ENCODE measurements at regions not wholly inside any gene's neighbourhood (a gene's known extent, or its start where the extent isn't known, plus 50 kb on each side); places are given as distances from the start of the nearest gene placed in this dataset.

DNA sequence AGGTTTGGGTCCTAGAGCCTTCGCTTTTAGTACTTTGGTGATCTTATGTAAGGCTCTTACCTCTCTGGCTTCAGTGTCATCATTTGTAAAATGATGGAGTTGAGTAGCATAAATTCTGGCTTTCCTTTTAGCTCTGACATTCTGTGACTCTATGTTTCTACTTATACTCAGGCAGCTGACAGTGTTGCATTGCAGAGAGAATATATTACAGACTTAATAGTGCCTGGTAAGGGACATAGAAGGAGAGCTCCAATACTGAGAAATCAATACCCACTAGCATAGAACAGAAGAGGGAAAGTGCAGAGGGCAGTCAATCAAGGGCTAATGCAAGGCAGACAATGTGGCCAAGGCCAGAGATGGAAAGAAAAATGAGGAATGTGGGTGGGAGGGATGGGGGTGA lies 371.4 kb upstream of the TLE4 start:
- ATAC-seq (replicated peaks in 6 of 8): peak in 5 of 8 experiments; percentile 85 to 97 (median 91)
- H3K4me3 ChIP-seq: no peak overlapping the region
- WGBS, 10 experiments: 0 to 22% (median 0%) methylated on average over 1 of the region's 1 CpG; no CpG with 5 or more reads in 5 of the 10 experiments
- in situ Hi-C loops (cut with MboI; ENCODE audit: low pct_unique_long_range_greater_than_20kb in 2 of 9, low sequenced_read_pairs in 9 of 9, unreplicated experiment in 9 of 9): no loop called here
- H3K27ac ChIP-seq: no peak overlapping the region
- peaks cover 14 to 43% of the 10 kb centered on the region in 2 donors for H3K4me1 ChIP-seq (replicated peaks in 1 of 2)

- Histone ChIP-seq H3K27ac (no peak overlapping the region), H3K4me1 (replicated peaks in 1 of 2) (peaks cover 14 to 36% of the 10 kb centered on the region in 2 donors), H3K4me3 (no peak overlapping the region)
- 0 to 100% (median 40%) methylated on average over 1 to 2 of the region's 2 CpGs for WGBS, 10 experiments
- ATAC-seq (replicated peaks in 6 of 8): no peak
- in situ Hi-C loops (cut with MboI; ENCODE audit: low pct_unique_long_range_greater_than_20kb in 2 of 9, low sequenced_read_pairs in 9 of 9, unreplicated experiment in 9 of 9): no loop called here
These were observed 370.1 kb upstream of the TLE4 start for GRCh38 chr9:79201636-79202035.

- H3K27ac ChIP-seq: no peak overlapping the region
- H3K4me3 ChIP-seq: no peak overlapping the region
- 57 to 94% (median 73%) methylated on average over 1 to 5 of the region's 5 CpGs; no CpG with 5 or more reads in 1 of the 10 experiments for WGBS, 10 experiments
- in situ Hi-C loops (cut with MboI; ENCODE audit: low pct_unique_long_range_greater_than_20kb in 2 of 9, low sequenced_read_pairs in 9 of 9, unreplicated experiment in 9 of 9): no loop called here
- peaks cover 0 to 6% of the 10 kb centered on the region in 2 donors for H3K4me1 ChIP-seq (replicated peaks in 1 of 2)
- ATAC-seq (replicated peaks in 6 of 8): peak in 1 of 8 experiments; percentile 18
These were observed 362.9 kb upstream of the TLE4 start for GRCh38 chr9:79208791-79209396.

DNA sequence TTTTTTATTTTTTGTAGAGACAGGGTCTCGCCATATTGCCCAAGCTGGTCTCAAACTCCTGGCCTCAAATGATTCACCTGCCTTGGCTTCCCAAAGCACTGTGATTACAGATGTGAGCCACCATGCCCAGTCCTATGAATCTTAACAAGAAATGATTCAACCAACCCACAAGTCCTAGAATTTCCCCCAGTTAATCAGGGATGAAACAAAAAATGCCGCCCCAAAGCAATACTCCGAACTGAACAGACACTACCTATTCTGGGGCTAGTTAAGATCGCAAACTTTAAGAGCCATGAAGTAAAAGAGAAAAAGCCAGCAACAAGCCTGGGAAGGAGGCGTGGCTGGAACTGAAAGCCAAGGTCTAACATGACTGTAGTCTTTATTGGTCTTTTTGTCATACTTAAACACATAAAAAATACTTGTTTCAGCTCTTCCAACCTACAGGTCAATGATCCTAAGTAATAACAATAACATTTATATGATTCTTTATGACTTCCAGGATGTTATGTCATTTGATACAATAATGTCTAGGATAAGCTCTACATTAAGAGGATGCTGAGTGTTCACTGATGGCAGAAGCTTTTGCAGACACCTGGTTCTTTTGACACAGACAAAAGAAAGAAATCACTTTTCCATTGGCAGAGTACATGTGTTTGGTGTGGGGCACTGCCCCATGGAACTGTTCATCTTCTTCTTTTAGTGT lies 361.1 kb upstream of the TLE4 start:
- peaks cover 0 to 6% of the 10 kb centered on the region in 2 donors for H3K4me1 ChIP-seq (replicated peaks in 1 of 2)
- H3K4me3 ChIP-seq: no peak overlapping the region
- in situ Hi-C loops (cut with MboI; ENCODE audit: low pct_unique_long_range_greater_than_20kb in 2 of 9, low sequenced_read_pairs in 9 of 9, unreplicated experiment in 9 of 9): no loop called here
- WGBS, 10 experiments: 45 to 100% (median 89%) methylated on average over 2 to 5 of the region's 5 CpGs
- no peak for ATAC-seq (replicated peaks in 6 of 8)
- H3K27ac ChIP-seq: no peak overlapping the region

DNA sequence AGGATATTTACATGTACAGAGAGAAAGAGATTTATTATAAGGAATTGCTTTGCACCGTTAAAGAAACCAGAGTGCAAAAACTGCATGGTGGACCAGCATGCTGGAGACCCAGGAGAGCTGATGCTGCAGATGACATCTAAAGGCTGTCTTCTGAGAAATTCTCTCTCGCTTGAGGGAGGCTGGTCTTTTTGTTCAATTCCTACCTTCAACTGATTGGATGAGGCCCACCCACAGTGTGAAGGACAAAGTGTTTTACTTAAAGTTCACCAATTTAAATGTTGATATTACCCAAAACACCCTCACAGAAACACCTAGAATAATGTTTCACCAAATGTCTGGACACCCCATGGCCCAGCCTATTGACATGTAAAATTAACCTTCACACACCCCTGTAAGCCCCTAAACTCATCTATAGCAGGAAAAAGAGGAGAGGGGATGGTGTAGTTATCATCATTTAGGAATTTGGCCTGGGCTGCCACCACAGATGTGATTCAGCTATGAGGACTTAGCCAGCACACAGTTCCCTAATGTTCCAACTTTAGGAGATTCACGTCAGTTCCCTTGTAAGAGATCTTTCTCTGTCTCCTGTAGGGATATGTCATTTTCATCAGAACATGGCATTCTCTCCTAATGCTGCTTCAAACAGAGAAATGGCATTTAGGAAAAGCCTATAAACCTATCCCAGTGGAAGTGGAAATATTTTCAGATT lies 358.2 kb upstream of the TLE4 start:
- in situ Hi-C loops (cut with MboI; ENCODE audit: low pct_unique_long_range_greater_than_20kb in 2 of 9, low sequenced_read_pairs in 9 of 9, unreplicated experiment in 9 of 9): no loop called here
- Histone ChIP-seq H3K27ac (no peak overlapping the region), H3K4me3 (no peak overlapping the region), H3K4me1 (replicated peaks in 1 of 2) (peaks cover 0 to 6% of the 10 kb centered on the region in 2 donors)
- ATAC-seq (replicated peaks in 6 of 8): no peak
- WGBS, 10 experiments: 0 to 100% (median 80%) methylated on average over 1 to 3 of the region's 3 CpGs; no CpG with 5 or more reads in 2 of the 10 experiments

DNA sequence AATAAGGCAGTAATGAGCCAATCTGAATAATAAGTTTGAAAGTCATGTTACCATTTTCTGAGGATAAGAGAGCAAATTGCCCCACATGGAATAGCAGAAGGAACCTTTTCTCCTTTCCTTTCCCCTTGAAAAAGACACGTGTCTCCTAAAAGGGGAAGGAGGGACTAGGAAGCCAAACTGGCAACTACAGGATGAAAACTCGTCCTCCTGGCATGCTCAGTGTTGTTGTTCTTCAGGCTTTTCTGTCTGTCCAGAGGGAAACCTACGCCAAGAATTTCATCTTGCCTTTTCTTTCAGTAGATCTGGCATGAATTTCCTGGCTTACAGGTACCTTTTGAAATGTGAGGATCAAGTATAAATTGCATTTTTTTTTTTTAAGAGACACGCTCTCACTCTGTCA lies 355.9 kb upstream of the TLE4 start:
- no peaks in the 10 kb centered on the region for H3K4me1 ChIP-seq (replicated peaks in 1 of 2)
- WGBS, 10 experiments: 13 to 100% (median 80%) methylated on average over 1 to 4 of the region's 4 CpGs; no CpG with 5 or more reads in 3 of the 10 experiments
- in situ Hi-C loops (cut with MboI; ENCODE audit: low pct_unique_long_range_greater_than_20kb in 2 of 9, low sequenced_read_pairs in 9 of 9, unreplicated experiment in 9 of 9): no loop called here
- H3K27ac ChIP-seq: no peak overlapping the region
- no peak for ATAC-seq (replicated peaks in 6 of 8)
- no peak overlapping the region for H3K4me3 ChIP-seq

DNA sequence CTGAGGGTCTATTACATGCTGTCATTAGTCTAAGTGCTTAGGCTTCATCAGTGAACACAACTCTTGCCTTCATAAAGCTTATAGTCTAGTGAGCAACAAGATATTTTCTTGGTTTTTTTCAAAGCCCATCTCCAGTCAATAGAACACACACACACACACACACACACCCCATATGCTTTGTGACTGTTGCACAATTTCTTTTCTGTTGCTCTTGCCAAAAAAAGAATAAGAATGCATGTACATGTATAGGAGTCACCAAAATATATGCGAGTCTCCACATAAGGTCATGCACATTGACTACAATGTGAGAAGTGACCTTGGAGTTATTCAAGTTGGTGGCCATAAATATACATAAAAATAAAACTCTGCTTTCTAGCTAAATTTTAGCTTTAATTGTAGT lies 351.5 kb upstream of the TLE4 start:
- H3K27ac ChIP-seq: no peak overlapping the region
- 0 to 100% (median 100%) methylated on average over 1 of the region's 1 CpG; no CpG with 5 or more reads in 4 of the 10 experiments for WGBS, 10 experiments
- no peaks in the 10 kb centered on the region for H3K4me1 ChIP-seq (replicated peaks in 1 of 2)
- H3K4me3 ChIP-seq: no peak overlapping the region
- in situ Hi-C loops (cut with MboI; ENCODE audit: low pct_unique_long_range_greater_than_20kb in 2 of 9, low sequenced_read_pairs in 9 of 9, unreplicated experiment in 9 of 9): no loop called here
- no peak for ATAC-seq (replicated peaks in 6 of 8)

DNA sequence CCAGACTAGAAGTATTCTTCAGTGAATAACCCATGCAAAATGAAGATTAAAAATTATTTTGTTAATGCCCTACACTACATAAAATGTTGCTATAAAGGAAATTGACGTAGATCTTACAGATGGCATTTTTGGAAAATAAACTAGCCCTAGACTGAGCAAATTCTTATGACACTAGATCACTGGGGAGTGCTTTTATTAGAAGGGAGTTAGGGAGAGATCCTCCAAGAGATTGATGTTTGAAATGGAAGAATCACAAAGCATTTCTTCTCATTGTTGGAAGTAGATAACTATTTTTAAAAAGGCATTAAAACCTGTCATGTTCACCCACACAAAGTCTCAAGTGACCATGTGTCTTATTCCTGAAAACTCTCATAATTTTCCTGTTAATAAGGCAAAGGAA lies 351.1 kb upstream of the TLE4 start:
- no peak overlapping the region for H3K27ac ChIP-seq
- H3K4me3 ChIP-seq: no peak overlapping the region
- no peak for ATAC-seq (replicated peaks in 6 of 8)
- H3K4me1 ChIP-seq (replicated peaks in 1 of 2): no peaks in the 10 kb centered on the region
- in situ Hi-C loops (cut with MboI; ENCODE audit: low pct_unique_long_range_greater_than_20kb in 2 of 9, low sequenced_read_pairs in 9 of 9, unreplicated experiment in 9 of 9): no loop called here
- 0 to 100% (median 80%) methylated on average over 1 of the region's 1 CpG; no CpG with 5 or more reads in 2 of the 10 experiments for WGBS, 10 experiments

DNA sequence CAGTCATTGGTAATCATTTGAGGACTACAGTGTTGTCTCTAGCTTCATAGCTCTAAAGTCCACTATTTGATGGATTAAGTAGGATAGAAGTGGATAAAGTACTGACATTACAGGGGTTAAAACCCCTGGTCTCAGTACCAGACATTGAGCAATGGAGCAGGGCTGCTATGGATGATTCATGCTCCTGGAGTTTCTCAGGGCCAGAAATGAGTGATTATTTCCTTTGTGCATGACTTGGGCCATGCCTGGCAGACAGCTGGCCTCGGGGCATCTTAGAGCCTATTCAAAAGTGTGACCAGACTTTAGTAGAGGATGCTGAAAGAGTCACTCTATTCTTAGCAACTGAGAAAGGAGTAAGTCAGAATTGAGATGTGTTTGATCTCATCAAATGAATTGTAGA lies 350.7 kb upstream of the TLE4 start:
- Histone ChIP-seq H3K4me3 (no peak overlapping the region), H3K27ac (no peak overlapping the region), H3K4me1 (replicated peaks in 1 of 2) (no peaks in the 10 kb centered on the region)
- in situ Hi-C loops (cut with MboI; ENCODE audit: low pct_unique_long_range_greater_than_20kb in 2 of 9, low sequenced_read_pairs in 9 of 9, unreplicated experiment in 9 of 9): no loop called here
- 50 to 78% (median 67%) methylated on average over 1 of the region's 1 CpG; no CpG with 5 or more reads in 7 of the 10 experiments for WGBS, 10 experiments
- ATAC-seq (replicated peaks in 6 of 8): peak in 3 of 8 experiments; percentile 47 to 95 (median 88)

- H3K4me1 ChIP-seq (replicated peaks in 1 of 2): no peaks in the 10 kb centered on the region
- no peak overlapping the region for H3K4me3 ChIP-seq
- 74 to 100% (median 94%) methylated on average over 1 to 2 of the region's 2 CpGs; no CpG with 5 or more reads in 1 of the 10 experiments for WGBS, 10 experiments
- H3K27ac ChIP-seq: no peak overlapping the region
- ATAC-seq (replicated peaks in 6 of 8): no peak
- in situ Hi-C loops (cut with MboI; ENCODE audit: low pct_unique_long_range_greater_than_20kb in 2 of 9, low sequenced_read_pairs in 9 of 9, unreplicated experiment in 9 of 9): no loop called here
These were observed 349.3 kb upstream of the TLE4 start for GRCh38 chr9:79222483-79222882.

DNA sequence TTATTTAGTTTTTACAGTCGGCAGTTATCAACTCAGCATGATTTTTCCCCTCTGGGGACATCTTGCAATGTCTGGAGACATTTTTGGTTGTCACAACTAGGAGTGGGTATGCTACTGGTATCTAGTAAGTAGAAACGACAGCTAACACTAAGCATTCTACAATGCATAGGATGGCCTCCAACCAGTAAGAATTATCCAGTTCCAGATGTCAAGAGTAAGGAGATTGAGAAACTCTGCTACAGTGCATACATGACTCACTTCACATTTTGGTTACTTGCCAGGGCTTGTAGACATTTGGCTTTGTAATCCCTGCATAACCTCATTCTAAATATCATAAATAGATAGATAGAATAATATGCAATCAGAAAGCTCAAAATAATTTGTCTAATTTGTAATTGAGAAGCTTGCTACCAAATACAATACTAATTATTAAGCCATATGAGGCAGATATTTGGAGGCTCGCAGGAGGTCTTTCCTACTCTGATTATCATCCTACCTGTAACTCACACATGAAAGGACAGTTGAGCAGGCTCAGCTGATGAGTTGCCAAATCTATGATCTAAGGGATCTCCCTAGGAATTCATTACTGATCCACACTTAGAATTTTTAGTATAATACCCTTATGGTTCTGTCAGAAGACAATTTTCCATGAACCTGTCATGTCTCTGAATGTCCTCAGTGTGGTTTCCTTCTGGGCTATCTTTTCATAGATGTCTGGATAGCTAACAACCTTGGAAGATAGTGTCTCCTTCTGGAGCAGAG lies 346.9 kb upstream of the TLE4 start:
- WGBS, 10 experiments: 43 to 100% (median 96%) methylated on average over 1 to 3 of the region's 3 CpGs; no CpG with 5 or more reads in 3 of the 10 experiments
- in situ Hi-C loops (cut with MboI; ENCODE audit: low pct_unique_long_range_greater_than_20kb in 2 of 9, low sequenced_read_pairs in 9 of 9, unreplicated experiment in 9 of 9): no loop called here
- ATAC-seq (replicated peaks in 6 of 8): peak in 3 of 8 experiments; percentile 59 to 87 (median 78)
- Histone ChIP-seq H3K4me3 (no peak overlapping the region), H3K4me1 (replicated peaks in 1 of 2) (no peaks in the 10 kb centered on the region), H3K27ac (no peak overlapping the region)

DNA sequence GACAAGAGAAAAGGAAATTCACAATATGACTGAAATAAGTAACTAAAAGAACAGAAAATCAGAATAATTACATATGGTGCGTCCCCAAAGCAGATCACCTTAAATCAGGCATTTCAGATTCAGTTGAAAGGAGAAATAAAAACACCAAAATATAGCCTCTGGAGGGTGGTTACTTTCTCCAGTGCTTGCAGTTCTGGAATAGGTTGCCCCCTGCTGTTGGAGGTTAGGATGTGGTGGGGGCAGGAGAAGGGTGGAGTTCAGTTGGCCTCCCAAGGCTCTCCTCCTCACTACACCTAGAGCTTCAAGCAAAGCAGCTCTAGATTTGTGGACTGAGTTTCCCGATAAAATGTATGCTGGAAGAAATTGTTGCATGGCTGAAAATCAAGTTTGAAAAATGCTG lies 338.2 kb upstream of the TLE4 start:
- in situ Hi-C loops (cut with MboI; ENCODE audit: low pct_unique_long_range_greater_than_20kb in 2 of 9, low sequenced_read_pairs in 9 of 9, unreplicated experiment in 9 of 9): no loop called here
- ATAC-seq (replicated peaks in 6 of 8): peak in 2 of 8 experiments; percentile 37 to 57
- H3K4me3 ChIP-seq: no peak overlapping the region
- WGBS, 10 experiments: 80 to 100% (median 100%) methylated on average over 1 to 2 of the region's 2 CpGs; no CpG with 5 or more reads in 3 of the 10 experiments
- H3K4me1 ChIP-seq (replicated peaks in 1 of 2): no peaks in the 10 kb centered on the region
- H3K27ac ChIP-seq: no peak overlapping the region

DNA sequence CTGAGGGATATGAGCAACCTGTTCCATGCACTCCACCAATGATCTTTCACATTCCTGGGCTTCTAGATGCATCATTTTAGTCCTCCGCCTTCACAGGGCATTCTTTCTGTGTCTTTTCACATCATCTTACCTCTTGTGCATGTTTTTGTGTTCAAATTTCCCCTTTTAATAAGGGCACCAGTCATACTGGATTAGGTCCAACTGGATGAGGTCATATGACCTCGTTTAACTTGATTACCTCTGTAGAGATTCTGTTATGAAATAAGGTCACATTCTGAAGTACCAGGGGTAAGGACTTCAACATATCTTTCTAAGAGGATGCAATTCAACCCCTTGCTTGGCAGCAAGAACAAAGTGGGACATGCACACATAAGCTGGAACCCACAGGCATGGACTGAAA lies 335.3 kb upstream of the TLE4 start:
- H3K4me3 ChIP-seq: no peak overlapping the region
- in situ Hi-C loops (cut with MboI; ENCODE audit: low pct_unique_long_range_greater_than_20kb in 2 of 9, low sequenced_read_pairs in 9 of 9, unreplicated experiment in 9 of 9): no loop called here
- WGBS, 10 experiments: 0 to 100% (median 85%) methylated on average over 1 to 2 of the region's 2 CpGs
- ATAC-seq (replicated peaks in 6 of 8): no peak
- H3K27ac ChIP-seq: no peak overlapping the region
- H3K4me1 ChIP-seq (replicated peaks in 1 of 2): no peaks in the 10 kb centered on the region
